ENCODE measurements at regions not wholly inside any gene's neighbourhood (a gene's known extent, or its start where the extent isn't known, plus 50 kb on each side); places are given as distances from the start of the nearest gene placed in this dataset.

DNA sequence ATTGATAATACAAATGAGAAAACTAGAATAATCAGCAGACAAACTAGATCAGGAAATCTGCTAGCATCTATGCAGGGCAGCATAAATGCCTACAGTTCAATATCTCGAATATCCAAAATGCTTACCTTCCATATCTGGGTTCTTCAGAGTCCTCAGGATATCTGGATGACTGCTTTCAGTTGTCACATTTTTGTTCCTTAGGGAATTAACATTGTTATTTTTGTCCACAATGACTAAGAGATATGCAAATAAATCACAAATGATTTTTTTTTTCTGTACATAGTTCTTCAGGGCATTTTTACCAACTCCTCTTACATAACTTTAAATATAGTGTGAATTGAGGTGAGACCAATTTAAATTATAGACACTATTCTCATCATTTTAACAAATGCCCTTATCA, 80.9 kb downstream of the AQP4 start:
- H3K79me2 ChIP-seq (ENCODE audit: insufficient read depth, low read length) = no peaks in the 10 kb centered on the region
- POLR2A ChIA-PET = no interaction called here
- 0 out of 5 replicates have a peak, but pooled peaks cover 0 to 7% of the 10 kb centered on the region in 2 experiments for H3K27me3 ChIP-seq (ENCODE audit: control insufficient read depth in 1 of 2, insufficient read depth in 2 of 2, low read length in 2 of 2)
- no peak for DNase-seq (ENCODE audit: low spot score)
- no peak overlapping the region for H3K9ac ChIP-seq (ENCODE audit: insufficient read depth, low read depth, low read length)
- no peaks in the 10 kb centered on the region for H3K36me3 ChIP-seq (replicated peaks in 1 of 2; ENCODE audit: control insufficient read depth in 1 of 2, insufficient read depth in 2 of 2, low read length in 2 of 2)
- no peak overlapping the region for H3K4me3 ChIP-seq (replicated peaks in 1 of 3; ENCODE audit: insufficient read depth in 1 of 3, low read depth in 2 of 3, low read length in 3 of 3)
- no peak for FAIRE-seq
- H3K9me3 ChIP-seq (ENCODE audit: low read length) = no peaks in the 10 kb centered on the region
- no TSS peak for BruUV-seq (replicated peaks)
- TF ChIP-seq ZFYVE20 (CRISPR knock-in tag; IDR thresholded peaks at IDR 0.05; ENCODE audit: borderline replicate concordance, low read depth) (no peak), ZNF781 (CRISPR knock-in tag; IDR thresholded peaks at IDR 0.05; ENCODE audit: borderline replicate concordance, not compliant biosample characterization) (no peak), HNRNPK (IDR thresholded peaks at IDR 0.05; ENCODE audit: low read depth, low read length, poor library complexity, severe bottlenecking) (no peak), ZKSCAN5 (CRISPR knock-in tag; IDR thresholded peaks at IDR 0.05) (no peak), ZNF510 (CRISPR knock-in tag; IDR thresholded peaks at IDR 0.05; ENCODE audit: low read depth) (no peak), ZFP36L2 (CRISPR knock-in tag; IDR thresholded peaks at IDR 0.05) (no peak), ZNF18 (CRISPR knock-in tag; IDR thresholded peaks at IDR 0.05; ENCODE audit: insufficient replicate concordance) (no peak), KMT2B (CRISPR knock-in tag; IDR thresholded peaks at IDR 0.05) (no peak), ZNF354B (CRISPR knock-in tag; IDR thresholded peaks at IDR 0.05) (no peak), SP2 (CRISPR knock-in tag; IDR thresholded peaks at IDR 0.05) (no peak), TSC22D2 (CRISPR knock-in tag; IDR thresholded peaks at IDR 0.05; ENCODE audit: borderline replicate concordance) (no peak), ZBTB46 (CRISPR knock-in tag; IDR thresholded peaks at IDR 0.05; ENCODE audit: borderline replicate concordance) (no peak), ZNF136 (CRISPR knock-in tag; IDR thresholded peaks at IDR 0.05; ENCODE audit: low read depth) (no peak), ZNF552 (CRISPR knock-in tag; IDR thresholded peaks at IDR 0.05; ENCODE audit: borderline replicate concordance) (no peak), AHR (CRISPR knock-in tag; IDR thresholded peaks at IDR 0.05) (no peak), PBX2 (CRISPR knock-in tag; IDR thresholded peaks at IDR 0.05) (no peak), ZNF615 (CRISPR knock-in tag; IDR thresholded peaks at IDR 0.05; ENCODE audit: borderline replicate concordance) (no peak)
- no peak overlapping the region for H3K27ac ChIP-seq (ENCODE audit: extremely low read length, insufficient read depth, low read length)
- CTCF ChIA-PET (ENCODE audit: low intra/inter-chr PET ratio, low total read pairs) = no interaction called here
- H3K4me2 ChIP-seq (ENCODE audit: low read depth, low read length) = no peak overlapping the region
- intact Hi-C loops (cut with micrococcal nuclease; ENCODE audit: unreplicated experiment) (no loop called here), in situ Hi-C loops (cut with HindIII; ENCODE audit: extremely low pct_ligation_motif_present, low pct_unique_long_range_greater_than_20kb) (no loop called here)
- H3K4me1 ChIP-seq (ENCODE audit: insufficient read depth, low read length) = no peaks in the 10 kb centered on the region
- WGBS (ENCODE audit: low lambda C conversion rate) = 0% methylated on average over 1 of the region's 1 CpG
- no peaks in the 10 kb centered on the region for H4K20me1 ChIP-seq (ENCODE audit: insufficient read depth, low read length)
- no peak overlapping the region for H2AFZ ChIP-seq (ENCODE audit: low read length)
- ATAC-seq = no peak
